Activated effector memory CD4-positive, alpha-beta T cell treated with anti-CD3 and anti-CD28 coated beads, Interleukin-2, amount 50 U/mL, for 16 hours (primary cell): ENCODE measurements at regions not wholly inside any gene's neighbourhood (a gene's known extent, or its start where the extent isn't known, plus 50 kb on each side); places are given as distances from the start of the nearest gene placed in this dataset.
"Not testable (repeated sequence)": the region's sequence is repeated elsewhere in the genome, so short reads cannot be mapped to it uniquely, and the experiment has no call there.

ENCODE experiments used
- DNase-seq: peaks from one replicate; pipeline ENCODE4 v3.0.0-alpha.2; 2020

DNA sequence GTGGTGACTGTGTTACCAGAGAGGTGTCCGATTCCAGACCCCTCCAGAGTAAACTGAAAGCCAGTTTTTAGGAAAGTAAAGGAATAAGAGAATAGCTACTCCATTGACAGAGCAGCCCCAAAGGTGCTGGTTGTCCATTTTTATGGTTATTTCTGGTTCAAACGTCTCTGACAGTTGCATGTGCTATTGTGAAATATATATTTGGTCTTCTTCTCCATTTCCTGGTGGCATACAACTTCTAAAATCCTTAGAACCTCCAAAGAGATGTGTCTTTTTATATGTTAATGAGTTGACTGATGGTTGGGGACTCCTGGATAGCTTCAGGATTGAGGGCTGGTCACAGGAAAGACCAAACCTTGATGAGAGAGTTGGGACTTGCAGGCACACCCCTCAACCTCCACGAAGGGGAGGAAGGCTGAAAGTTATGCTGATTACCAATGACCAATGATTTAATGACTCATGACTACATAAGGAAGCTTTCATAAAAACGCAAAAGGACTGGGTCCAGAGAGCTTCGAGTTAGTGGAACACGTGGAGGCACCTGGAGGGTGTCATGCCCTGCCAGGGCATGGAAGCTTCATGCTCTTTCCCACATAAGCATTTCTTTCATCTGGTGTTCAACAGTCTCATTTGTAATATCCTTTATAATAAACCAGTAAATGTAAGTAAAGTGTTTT lies 100.7 kb downstream of the SLC16A1 start:
- DNase-seq: no peak

- DNase-seq: not testable (repeated sequence)
Measured at GRCh38 chr1:112854368-112854984, 101.5 kb downstream of the SLC16A1 start.

DNA sequence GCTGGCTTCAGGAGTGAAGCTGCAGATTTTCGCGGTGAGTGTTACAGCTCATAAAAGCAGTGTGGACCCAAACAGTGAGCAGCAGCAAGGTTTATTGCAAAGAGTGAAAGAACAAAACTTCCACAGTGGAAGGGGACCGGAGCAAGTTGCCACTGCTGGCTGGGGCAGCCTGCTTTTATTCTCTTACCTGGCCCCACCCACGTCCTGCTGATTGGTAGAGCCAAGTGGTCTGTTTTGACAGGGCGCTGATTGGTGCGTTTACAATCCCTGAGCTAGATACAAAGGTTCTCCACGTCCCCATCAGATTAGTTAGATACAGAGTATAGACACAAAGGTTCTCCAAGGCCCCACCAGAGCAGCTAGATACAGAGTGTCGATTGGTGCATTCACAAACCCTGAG lies 102.1 kb downstream of the SLC16A1 start:
- DNase-seq: not testable (repeated sequence)

- no peak for DNase-seq
Measured at GRCh38 chr1:112852934-112853333, 103.1 kb downstream of the SLC16A1 start.

DNA sequence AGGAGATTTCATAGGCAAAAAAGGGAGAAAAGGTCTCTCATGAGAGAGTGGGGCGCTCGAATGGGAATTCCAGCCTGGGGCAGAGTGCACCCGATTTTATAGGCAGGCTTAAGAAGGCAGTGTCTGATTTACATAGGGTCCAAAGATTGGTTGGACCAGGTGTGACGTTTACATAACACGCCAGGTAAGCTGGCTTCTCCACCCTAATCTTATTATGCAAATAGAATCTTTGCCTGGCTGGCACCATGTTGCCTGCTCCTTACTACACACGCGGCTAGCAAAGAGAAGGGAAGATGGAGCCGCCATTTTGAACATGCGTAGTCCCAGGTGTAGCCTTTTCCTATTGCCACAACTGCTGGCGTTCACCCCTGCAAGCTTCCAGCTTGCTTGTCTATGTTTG lies 103.7 kb downstream of the SLC16A1 start:
- no peak for DNase-seq

DNA sequence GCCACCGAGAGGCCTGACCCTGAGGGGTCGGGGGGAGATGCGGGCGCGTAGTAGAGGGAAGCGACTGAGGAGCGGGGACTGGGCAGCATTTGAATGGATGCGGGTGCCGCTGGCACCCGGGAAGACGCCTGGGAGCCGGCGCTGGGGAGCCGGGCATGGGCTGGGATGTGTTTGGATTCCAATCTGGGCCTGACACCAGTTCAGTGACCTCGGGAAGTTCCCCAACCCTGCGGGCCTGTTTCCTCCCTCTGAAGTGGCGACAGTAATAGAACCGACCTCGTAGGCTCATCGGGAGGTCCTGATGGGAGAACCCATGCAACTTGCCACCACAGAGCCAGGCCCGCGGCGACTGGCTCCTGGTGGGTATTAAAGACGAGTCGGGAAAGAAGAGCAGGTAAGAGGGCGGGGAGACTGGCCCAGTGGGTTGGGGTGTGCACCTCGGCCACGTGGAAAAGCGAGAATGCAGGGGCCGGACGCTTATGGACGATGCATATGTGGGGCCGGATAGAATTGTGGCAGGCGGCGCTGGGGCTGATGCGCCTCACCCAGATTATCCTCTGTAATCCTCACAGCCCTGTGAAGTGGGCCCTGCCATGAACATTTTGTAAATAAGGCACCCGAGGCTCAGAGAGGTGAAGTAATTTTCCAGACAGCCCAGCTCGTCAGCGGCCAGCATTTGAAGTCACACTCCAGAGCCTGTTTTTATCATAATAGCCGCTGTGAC lies 105.8 kb downstream of the SLC16A1 start:
- DNase-seq: no peak

DNA sequence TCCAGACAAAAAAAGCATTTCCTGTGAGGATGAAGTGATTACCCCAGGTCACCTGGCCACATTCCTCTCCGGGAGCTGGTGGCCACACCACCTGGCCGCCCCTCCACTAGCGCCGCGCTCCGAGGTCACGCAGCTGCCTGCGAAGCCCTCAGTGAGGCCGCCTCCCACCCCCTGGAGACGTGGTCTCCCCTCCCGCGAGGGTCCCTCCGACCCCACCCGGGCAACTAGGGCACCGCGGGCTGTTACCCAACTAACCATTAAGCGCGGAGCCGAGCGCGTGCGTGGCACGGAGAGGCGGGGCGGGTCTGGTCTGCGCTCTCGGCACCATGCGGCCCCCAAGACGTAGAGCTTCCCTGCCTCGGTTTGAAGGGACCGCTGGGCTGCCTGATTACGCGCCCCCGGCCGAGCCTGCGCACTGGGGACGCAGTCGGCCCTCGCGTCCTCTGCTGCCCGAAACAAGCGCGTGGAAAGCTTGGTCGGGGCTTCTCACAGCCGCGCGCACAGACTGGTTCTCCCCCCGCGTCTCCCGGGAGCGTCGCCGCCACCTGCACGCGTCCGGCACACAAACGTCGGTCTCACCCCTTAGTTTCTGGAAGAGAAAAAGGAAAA lies 106.5 kb downstream of the SLC16A1 start:
- DNase-seq: no peak

- no peak for DNase-seq
Measured at GRCh38 chr1:112841825-112842224, 114.2 kb downstream of the SLC16A1 start.

DNA sequence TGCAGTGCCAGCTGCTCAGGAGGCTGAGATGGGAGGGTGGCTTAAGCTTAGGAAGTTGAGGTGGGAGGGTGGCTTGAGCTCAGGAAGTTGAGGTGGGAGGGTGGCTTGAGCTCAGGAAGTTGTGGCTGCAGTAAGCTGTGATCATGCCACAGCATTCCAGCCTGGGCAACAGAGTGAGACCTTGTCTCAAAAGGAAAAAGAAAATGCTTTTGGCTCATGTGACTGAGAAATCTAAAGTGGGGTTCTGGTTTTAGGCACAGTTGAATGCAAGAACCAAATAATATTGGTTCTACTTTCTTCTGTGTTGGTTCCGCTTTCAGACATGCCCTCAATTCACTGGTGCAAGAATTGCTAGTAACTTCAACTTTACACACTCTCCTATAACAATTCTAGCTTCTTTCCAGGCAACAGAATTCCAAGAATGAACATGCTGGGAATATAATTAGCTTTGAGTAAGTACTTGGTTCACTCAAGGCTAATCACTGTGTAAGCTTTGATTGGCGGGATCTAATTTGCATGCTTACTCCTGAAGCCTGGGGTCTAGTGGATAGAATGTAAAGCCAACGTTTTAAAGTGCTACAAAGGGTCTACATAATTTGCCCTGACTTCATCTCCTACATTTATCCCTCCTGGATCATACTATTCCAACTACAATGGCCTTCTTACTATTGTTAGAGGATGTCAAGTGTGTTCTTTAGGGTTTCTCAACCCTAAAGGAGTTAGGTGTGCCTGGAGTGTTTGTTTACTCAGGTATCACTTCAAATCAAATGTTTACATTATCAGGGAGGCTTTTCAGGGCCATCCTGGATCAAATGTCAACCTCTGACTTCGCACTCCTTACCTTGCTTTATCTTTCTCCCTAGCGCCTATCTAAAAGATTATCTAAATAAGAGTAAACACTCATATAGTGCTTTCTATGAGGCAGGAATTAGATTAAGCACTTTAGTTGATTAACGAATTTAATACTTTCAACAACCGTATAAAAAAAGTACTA lies 115.1 kb downstream of the SLC16A1 start:
- DNase-seq: no peak

GRCh38 chr1:112836642-112837041 lies 119.4 kb downstream of the SLC16A1 start:
- no peak for DNase-seq

DNA sequence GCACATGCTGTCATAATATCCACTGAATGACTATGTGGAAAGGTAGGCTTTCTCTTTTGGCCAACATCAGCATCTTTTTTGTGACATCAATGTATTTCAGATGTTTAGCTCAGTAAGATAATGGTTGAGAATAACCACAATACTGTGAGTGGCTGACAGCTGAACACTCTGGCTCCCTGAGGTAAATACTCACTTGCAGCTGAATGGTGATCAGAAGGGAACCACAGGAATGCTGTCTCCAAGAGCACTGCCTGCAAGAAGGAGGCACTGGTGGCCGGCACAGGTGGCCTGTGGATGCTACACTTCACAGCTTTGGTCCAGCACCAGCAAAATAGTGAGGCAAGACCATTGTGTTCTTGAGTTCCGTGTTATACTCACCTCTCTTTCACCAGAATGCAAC lies 118.7 kb upstream of the PPM1J start:
- DNase-seq: no peak

- DNase-seq: not testable (repeated sequence)
Measured at GRCh38 chr1:112832259-112832658, 117.1 kb upstream of the PPM1J start.

- not testable (repeated sequence) for DNase-seq
Measured at GRCh38 chr1:112829691-112830090, 114.6 kb upstream of the PPM1J start.

GRCh38 chr1:112828716-112829115 lies 113.6 kb upstream of the PPM1J start:
- no peak for DNase-seq

- not testable (repeated sequence) for DNase-seq
Measured at GRCh38 chr1:112827391-112827790, 112.3 kb upstream of the PPM1J start.

DNA sequence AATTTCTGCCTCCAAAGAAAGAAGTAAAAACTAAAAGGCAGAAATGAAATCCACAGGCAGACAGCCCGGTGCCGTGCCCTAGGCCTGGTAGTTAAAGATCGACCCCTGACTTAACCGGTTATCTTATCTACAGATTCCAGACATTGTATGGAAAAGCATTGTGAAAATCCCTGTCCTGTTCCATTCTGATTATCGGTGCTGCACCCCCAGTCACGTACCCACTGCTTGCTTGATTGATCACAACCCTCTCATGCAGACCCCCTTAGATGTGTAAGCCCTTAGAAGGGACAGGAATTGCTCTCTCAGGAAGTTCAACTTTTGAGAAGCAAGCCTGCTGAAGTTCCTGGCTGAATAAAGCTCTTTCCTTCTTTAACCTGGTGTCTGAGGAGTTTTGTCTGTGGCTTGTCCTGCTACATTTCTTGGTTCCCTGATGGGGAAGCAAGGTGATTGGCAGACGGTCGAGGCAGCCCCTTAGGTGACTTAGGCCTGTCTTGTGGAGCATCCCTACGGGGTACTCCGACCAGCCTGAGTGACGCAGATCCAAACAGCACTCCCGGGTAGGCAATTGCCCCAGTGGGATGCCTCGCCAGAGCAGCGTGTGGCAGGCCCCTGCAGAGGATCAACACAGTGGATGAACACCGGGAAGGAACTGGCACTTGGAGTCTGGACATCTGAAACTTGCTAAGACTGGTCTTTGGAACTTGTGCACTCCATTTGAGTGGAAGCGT lies 111.2 kb upstream of the PPM1J start:
- DNase-seq: no peak

DNA sequence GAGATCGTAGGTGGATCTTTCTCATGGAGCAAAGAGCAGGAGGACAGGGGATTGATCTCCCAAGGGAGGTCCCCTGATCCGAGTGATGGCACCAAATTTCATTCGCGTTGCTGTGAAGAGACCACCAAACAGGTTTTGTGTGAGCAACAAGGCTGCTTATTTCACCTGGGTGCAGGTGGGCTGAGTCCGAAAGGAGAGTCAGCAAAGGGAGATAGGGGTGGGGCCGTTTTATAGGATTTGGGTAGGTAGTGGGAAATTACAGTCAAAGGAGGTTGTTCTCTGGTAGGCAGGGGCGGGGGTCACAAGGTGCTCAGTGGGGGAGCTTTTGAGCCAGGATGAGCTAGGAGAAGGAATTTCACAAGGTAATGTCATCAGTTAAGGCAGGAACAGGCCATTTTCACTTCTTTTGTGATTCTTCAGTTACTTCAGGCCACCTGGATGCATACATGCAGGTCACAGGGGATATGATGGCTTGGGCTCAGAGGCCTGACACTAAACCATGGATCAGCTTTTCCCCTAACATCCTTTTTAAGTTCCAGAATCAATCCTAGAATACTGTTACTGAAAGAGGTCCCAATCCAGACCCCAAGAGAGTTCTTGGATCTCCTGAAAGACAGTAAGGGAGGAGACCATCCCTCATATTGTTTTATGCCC lies 110.6 kb upstream of the PPM1J start:
- DNase-seq: not testable (repeated sequence)

DNA sequence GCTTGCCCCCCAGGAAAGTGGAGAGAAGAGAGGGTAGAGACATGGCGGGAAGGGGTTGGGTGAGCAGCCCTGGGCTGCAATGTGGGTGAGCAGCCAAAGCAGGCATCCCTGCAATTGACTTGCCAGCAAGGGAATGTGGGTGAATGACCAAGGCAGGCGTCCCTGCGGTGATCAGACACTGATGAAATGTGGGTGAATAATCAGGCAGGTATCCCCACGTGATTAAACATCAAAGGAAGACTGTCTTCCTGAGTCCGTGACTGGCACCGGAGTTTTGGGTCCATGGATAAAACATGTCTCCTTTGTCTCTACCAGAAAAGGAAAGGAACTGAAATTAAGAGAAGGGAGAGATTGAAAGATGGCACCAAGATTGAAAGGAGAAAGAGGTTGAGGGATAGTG lies 109.9 kb upstream of the PPM1J start:
- DNase-seq: not testable (repeated sequence)

- not testable (repeated sequence) for DNase-seq
Measured at GRCh38 chr1:112821307-112822063, 106.4 kb upstream of the PPM1J start.

GRCh38 chr1:112818990-112819689 lies 104.0 kb upstream of the PPM1J start:
- no peak for DNase-seq
